Adrenal gland (tissue), 9 donors: ENCODE measurements at regions not wholly inside any gene's neighbourhood (a gene's known extent, or its start where the extent isn't known, plus 50 kb on each side); places are given as distances from the start of the nearest gene placed in this dataset.

Experiments
- DNase-seq, 7 donors: peaks; one replicate each; pipeline ENCODE4 v3.0.0-alpha.2; 2019 to 2020
- H3K27ac ChIP-seq, 5 donors: fragments of 200-600 bp; sonication (generic) in 4 of 5; 1 replicate in 3 of 5; 2 replicates in 2 of 5; pipeline versions ENCODE4 v1.5.1 to v1.8.0; 2016 to 2020; ENCODE audit warnings: mild to moderate bottlenecking in 1 of 5
- H3K27me3 ChIP-seq: fragments of 200-600 bp; 2 replicates; pipeline ENCODE4 v1.8.0; 2021
- H3K36me3 ChIP-seq, 2 donors: fragments of 200-600 bp; replicated peaks in 1 of 2; 1 replicate in 1 of 2; 2 replicates in 1 of 2; pipeline versions ENCODE4 v1.5.1 to v1.8.0; 2018 to 2022
- H3K4me1 ChIP-seq, 2 donors: fragments of 200-600 bp; replicated peaks in 1 of 2; 1 replicate in 1 of 2; 2 replicates in 1 of 2; pipeline versions ENCODE4 v1.5.1 to v1.8.0; 2018 to 2021
- H3K4me3 ChIP-seq, 4 donors: fragments of 200-600 bp; sonication (generic) in 3 of 4; one replicate each; pipeline ENCODE4 v1.5.1; 2016 to 2018
- H3K9me3 ChIP-seq, 3 donors: fragments of 200-600 bp; sonication (generic) in 1 of 3; replicated peaks in 1 of 3; 1 replicate in 2 of 3; 2 replicates in 1 of 3; pipeline versions ENCODE4 v1.5.1 to v1.8.0; 2016 to 2021
- POLR2A ChIP-seq, 2 donors: fragments of 450-650 bp; IDR thresholded peaks; one replicate each; pipeline ENCODE4 v1.6.1; 2017; ENCODE audit warnings: antibody characterized with exemption in 2 of 2, mild to moderate bottlenecking in 2 of 2, moderate library complexity in 1 of 2
- WGBS, 4 donors: extraction: QIAGEN DNeasy Blood & Tissue Kit in 2 of 4; methylation state at CpG; one replicate each; pipeline versions ENCODE4 v1.1.5 to v1.1.7; 2013 to 2017; 5-methylcytosine and 5-hydroxymethylcytosine counted together
- intact Hi-C, 2 donors: fragments of 100-400 bp; cut with DNase I; formaldehyde crosslinking; loops; one replicate each; pipeline versions ENCODE4 v1.14.1 to v1.15.0; 2022 to 2023
- TF ChIP-seq, protein P1 (sequence below), 6 experiments: fragments of 450-650 bp in 4 of 6; fragments of 200-600 bp in 2 of 6; sonication (generic) in 1 of 6; IDR thresholded peaks; 1 replicate in 5 of 6; 2 replicates in 1 of 6; pipeline versions ENCODE4 v1.5.1 to v1.8.0; 2016 to 2021; ENCODE audit warnings: antibody characterized with exemption in 6 of 6, mild to moderate bottlenecking in 2 of 6, moderate library complexity in 1 of 6
- donor health status: healthy with polysubstance abuse.
- donor health status: Bipolar disorder and iron deficiency.
- donor health status: DM: yes; HTN: yes; CAD: no.
- donor health status: DM: no; HTN: no; CAD: no.
- donor health status: DM: no; HTN: no; CAD: no.

DNA sequence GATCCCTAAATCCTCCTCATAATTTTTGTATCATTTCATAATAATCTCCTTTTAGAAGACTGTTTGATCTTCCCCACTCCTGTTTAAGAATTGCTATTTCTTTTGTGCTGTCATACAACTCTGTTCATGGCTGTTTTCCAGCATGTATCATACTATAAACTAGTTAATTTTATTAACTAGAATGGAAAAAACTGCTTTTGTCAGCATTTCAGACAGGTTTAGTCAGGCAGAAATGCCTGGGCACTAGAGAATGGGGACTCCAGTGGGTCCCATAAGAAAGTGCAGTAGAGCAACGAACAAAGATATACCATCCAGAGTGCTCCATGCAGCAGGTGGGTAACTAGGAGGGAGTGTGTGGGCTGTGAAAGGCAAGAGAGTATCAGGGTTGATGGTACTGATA is 523.9 kb downstream of the PLOD2 start:
- DNase-seq: no peak
- Histone ChIP-seq H3K9me3 (no peaks in the 10 kb centered on the region), H3K4me3 (no peak overlapping the region), H3K27me3 (no peaks in the 10 kb centered on the region), H3K4me1 (no peaks in the 10 kb centered on the region), H3K36me3 (no peaks in the 10 kb centered on the region), H3K27ac (no peak overlapping the region)
- WGBS, 4 donors: 63 to 92% (median 74%) methylated on average over 1 of the region's 1 CpG
- TF ChIP-seq, protein P1, sequence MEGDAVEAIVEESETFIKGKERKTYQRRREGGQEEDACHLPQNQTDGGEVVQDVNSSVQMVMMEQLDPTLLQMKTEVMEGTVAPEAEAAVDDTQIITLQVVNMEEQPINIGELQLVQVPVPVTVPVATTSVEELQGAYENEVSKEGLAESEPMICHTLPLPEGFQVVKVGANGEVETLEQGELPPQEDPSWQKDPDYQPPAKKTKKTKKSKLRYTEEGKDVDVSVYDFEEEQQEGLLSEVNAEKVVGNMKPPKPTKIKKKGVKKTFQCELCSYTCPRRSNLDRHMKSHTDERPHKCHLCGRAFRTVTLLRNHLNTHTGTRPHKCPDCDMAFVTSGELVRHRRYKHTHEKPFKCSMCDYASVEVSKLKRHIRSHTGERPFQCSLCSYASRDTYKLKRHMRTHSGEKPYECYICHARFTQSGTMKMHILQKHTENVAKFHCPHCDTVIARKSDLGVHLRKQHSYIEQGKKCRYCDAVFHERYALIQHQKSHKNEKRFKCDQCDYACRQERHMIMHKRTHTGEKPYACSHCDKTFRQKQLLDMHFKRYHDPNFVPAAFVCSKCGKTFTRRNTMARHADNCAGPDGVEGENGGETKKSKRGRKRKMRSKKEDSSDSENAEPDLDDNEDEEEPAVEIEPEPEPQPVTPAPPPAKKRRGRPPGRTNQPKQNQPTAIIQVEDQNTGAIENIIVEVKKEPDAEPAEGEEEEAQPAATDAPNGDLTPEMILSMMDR (IDR thresholded peaks at IDR 0.05): no peak
- no peak for TF ChIP-seq POLR2A (IDR thresholded peaks at IDR 0.05)
- intact Hi-C loops: no loop called here

DNA sequence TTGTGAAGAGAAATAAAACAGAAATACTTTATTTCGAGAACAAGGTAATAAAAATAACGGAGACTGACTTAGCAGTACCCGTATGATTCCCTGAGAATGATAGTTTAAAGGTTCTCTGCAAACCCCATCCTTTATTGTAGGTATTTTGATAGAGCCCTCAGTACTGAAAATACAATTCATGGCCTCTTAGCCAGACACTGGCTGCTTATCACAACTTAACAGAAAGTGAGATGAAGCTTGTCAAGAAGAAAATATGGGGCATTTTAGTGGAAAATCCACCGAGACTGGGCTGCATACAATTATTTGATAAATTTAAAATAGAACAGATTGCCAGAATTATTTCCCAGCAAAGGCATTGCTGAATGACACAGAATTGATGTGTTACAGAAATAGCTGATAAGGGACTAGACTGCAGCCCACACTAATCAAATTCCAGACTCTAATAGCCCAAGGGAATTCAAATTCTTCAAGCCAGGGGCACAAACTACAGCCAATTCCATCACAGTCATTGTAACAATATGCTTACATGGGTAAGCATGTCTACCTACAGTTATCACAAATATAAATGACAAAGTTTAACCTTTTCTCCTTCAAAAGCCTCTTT is 521.9 kb downstream of the PLOD2 start:
- Histone ChIP-seq H3K27me3 (no peaks in the 10 kb centered on the region), H3K4me1 (no peaks in the 10 kb centered on the region), H3K9me3 (no peaks in the 10 kb centered on the region), H3K4me3 (no peak overlapping the region), H3K36me3 (no peaks in the 10 kb centered on the region), H3K27ac (no peak overlapping the region)
- TF ChIP-seq POLR2A (IDR thresholded peaks at IDR 0.05): no peak
- TF ChIP-seq, protein P1 (IDR thresholded peaks at IDR 0.05): no peak
- intact Hi-C loops: no loop called here
- no peak for DNase-seq
- 46 to 75% (median 55%) methylated on average over 4 of the region's 4 CpGs for WGBS, 4 donors

DNA sequence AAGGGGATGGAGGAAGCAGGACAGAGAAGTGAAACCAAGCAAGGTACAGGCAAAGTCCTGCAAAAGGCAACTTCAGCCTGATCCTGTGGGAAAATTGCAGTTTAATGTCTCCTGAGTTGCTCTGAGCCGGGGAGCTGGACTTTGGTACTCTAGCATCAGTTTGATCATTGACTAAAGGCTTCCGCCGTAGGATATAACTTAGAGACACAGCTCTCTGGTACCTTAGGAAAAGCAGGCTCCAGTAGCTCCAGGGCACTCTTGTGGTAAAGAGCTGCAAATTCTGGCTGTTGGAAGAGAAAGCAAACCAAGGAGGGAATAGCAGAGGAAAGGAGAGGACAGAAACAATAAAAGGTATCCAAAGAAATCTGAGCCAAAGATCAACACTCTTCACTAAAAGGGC is 521.1 kb downstream of the PLOD2 start:
- no peak overlapping the region for H3K27ac ChIP-seq
- intact Hi-C loops: no loop called here
- DNase-seq: no peak
- H3K4me3 ChIP-seq: no peak overlapping the region
- WGBS, 4 donors: 78 to 91% (median 90%) methylated on average over 3 of the region's 3 CpGs
- no peaks in the 10 kb centered on the region for H3K36me3 ChIP-seq
- H3K27me3 ChIP-seq: no peaks in the 10 kb centered on the region
- TF ChIP-seq, protein P1 (IDR thresholded peaks at IDR 0.05): no peak
- TF ChIP-seq POLR2A (IDR thresholded peaks at IDR 0.05): no peak
- no peaks in the 10 kb centered on the region for H3K4me1 ChIP-seq
- H3K9me3 ChIP-seq: no peaks in the 10 kb centered on the region

GRCh38 chr3:145648396-145648795 is 512.6 kb downstream of the PLOD2 start:
- Histone ChIP-seq H3K4me1 (no peaks in the 10 kb centered on the region), H3K4me3 (no peak overlapping the region), H3K27me3 (no peaks in the 10 kb centered on the region), H3K9me3 (no peaks in the 10 kb centered on the region), H3K27ac (no peak overlapping the region), H3K36me3 (no peaks in the 10 kb centered on the region)
- TF ChIP-seq, protein P1 (IDR thresholded peaks at IDR 0.05): no peak
- TF ChIP-seq POLR2A (IDR thresholded peaks at IDR 0.05): no peak
- no peak for DNase-seq
- intact Hi-C loops: no loop called here
